HG03457 (cell line): ENCODE measurements at regions not wholly inside any gene's neighbourhood (a gene's known extent, or its start where the extent isn't known, plus 50 kb on each side); places are given as distances from the start of the nearest gene placed in this dataset.
"Not testable (repeated sequence)": the region's sequence is repeated elsewhere in the genome, so short reads cannot be mapped to it uniquely, and the experiment has no call there.

Experiments used
- ATAC-seq: cut with Tn5 transposase; IDR thresholded peaks from one replicate; pipeline ENCODE4 v1.9.1; 2021; ENCODE audit warnings: moderate number of reproducible peaks; ENCODE audit not compliant: unreplicated experiment

- not testable (repeated sequence) for ATAC-seq
Observed at GRCh38 chr5:58161889-58162288, 298.0 kb downstream of the PLK2 start.

- ATAC-seq = no peak
Observed at GRCh38 chr5:58156973-58157701, 302.7 kb downstream of the PLK2 start.

- ATAC-seq = no peak
Observed at GRCh38 chr5:58156361-58156760, 303.5 kb downstream of the PLK2 start.

- ATAC-seq = no peak
Observed at GRCh38 chr5:58153255-58153654, 306.6 kb downstream of the PLK2 start.

- no peak for ATAC-seq
Observed at GRCh38 chr5:58151414-58151813, 308.5 kb downstream of the PLK2 start.

- ATAC-seq = no peak
Observed at GRCh38 chr5:58150926-58151325, 309.0 kb downstream of the PLK2 start.

- no peak for ATAC-seq
Observed at GRCh38 chr5:58149746-58150145, 310.1 kb downstream of the PLK2 start.

GRCh38 chr5:58149345-58149744 lies 310.5 kb downstream of the PLK2 start:
- ATAC-seq = no peak

- no peak for ATAC-seq
Observed at GRCh38 chr5:58148254-58148775, 311.6 kb downstream of the PLK2 start.

GRCh38 chr5:58145397-58145934 lies 314.4 kb downstream of the PLK2 start:
- no peak for ATAC-seq

GRCh38 chr5:58143727-58144126 lies 316.2 kb downstream of the PLK2 start:
- ATAC-seq = no peak

GRCh38 chr5:58143181-58143580 lies 316.7 kb downstream of the PLK2 start:
- no peak for ATAC-seq

GRCh38 chr5:58138791-58139190 lies 321.1 kb downstream of the PLK2 start:
- no peak for ATAC-seq

GRCh38 chr5:58136406-58136805 lies 323.5 kb downstream of the PLK2 start:
- no peak for ATAC-seq

- ATAC-seq = no peak
Observed at GRCh38 chr5:58135571-58136335, 324.1 kb downstream of the PLK2 start.

- no peak for ATAC-seq
Observed at GRCh38 chr5:58133631-58134296, 326.1 kb downstream of the PLK2 start.

- ATAC-seq = no peak
Observed at GRCh38 chr5:58133216-58133615, 326.7 kb downstream of the PLK2 start.

- no peak for ATAC-seq
Observed at GRCh38 chr5:58127255-58128220, 332.3 kb downstream of the PLK2 start.

GRCh38 chr5:58123501-58123900 lies 336.4 kb downstream of the PLK2 start:
- no peak for ATAC-seq

- ATAC-seq = no peak
Observed at GRCh38 chr5:58122848-58123392, 337.0 kb downstream of the PLK2 start.
